ENCODE measurements at regions not wholly inside any gene's neighbourhood (a gene's known extent, or its start where the extent isn't known, plus 50 kb on each side); places are given as distances from the start of the nearest gene placed in this dataset.
A peak's percentile ranks its signal among the peaks of the same experiment; 100 is the strongest.

- Histone ChIP-seq H3K4me1 (ENCODE audit: control insufficient read depth, insufficient read depth, low read length) (no peaks in the 10 kb centered on the region), H3K4me3 (no peak overlapping the region), H4K20me1 (ENCODE audit: control insufficient read depth, insufficient read depth) (no peaks in the 10 kb centered on the region), H3K79me2 (ENCODE audit: control insufficient read depth, insufficient read depth, low read length) (no peaks in the 10 kb centered on the region), H3K36me3 (ENCODE audit: control insufficient read depth in 2 of 2, insufficient read depth in 2 of 2, low read length in 1 of 2) (no peaks in the 10 kb centered on the region), H3K4me2 (ENCODE audit: control insufficient read depth, insufficient read depth) (no peak overlapping the region), H3K9ac (ENCODE audit: control insufficient read depth, insufficient read depth, low read length) (no peak overlapping the region), H3K27ac (ENCODE audit: control insufficient read depth, insufficient read depth) (no peak overlapping the region), H3K9me3 (replicated peaks; ENCODE audit: control insufficient read depth, insufficient read depth, low read length) (no peaks in the 10 kb centered on the region), H3K27me3 (replicated peaks in 1 of 2; ENCODE audit: control insufficient read depth in 2 of 2, insufficient read depth in 2 of 2, low read length in 1 of 2) (no peaks in the 10 kb centered on the region; a peak in 1 of 4 replicates), H2AFZ (ENCODE audit: control insufficient read depth, low read depth, low read length) (no peak overlapping the region)
- CTCF ChIA-PET: no interaction called here
- 42% methylated on average over 17 of the region's 17 CpGs for WGBS (ENCODE audit: insufficient coverage, insufficient replicate concordance, low lambda C conversion rate, missing lambda C conversion rate)
- in situ Hi-C loops (cut with MboI): no loop called here
- ATAC-seq: no peak
- DNase-seq (ENCODE audit: low read depth, low spot score): no peak
- POLR2A ChIA-PET: no interaction called here
- no TSS peak for BruUV-seq (replicated peaks)
- TF ChIP-seq RBBP5 (conservative IDR thresholded peaks at IDR 0.05) (no peak), BMI1 (IDR thresholded peaks at IDR 0.05; ENCODE audit: borderline replicate concordance) (peak; percentile 74)
- RAD21 ChIA-PET (ENCODE audit: unreplicated experiment): no interaction called here
- intact Hi-C loops (cut with micrococcal nuclease; ENCODE audit: unreplicated experiment): no loop called here
- FAIRE-seq: no peak
- SMC1A ChIA-PET (ENCODE audit: uncharacterized antibody, unreplicated experiment): no interaction called here
Observed at GRCh38 chr18:45291621-45292615, 323.4 kb upstream of the SLC14A2 start.

GRCh38 chr18:45295388-45295787, 319.9 kb upstream of the SLC14A2 start:
- SMC1A ChIA-PET (ENCODE audit: uncharacterized antibody, unreplicated experiment): no interaction called here
- 72% methylated on average over 6 of the region's 6 CpGs for WGBS (ENCODE audit: insufficient coverage, insufficient replicate concordance, low lambda C conversion rate, missing lambda C conversion rate)
- ATAC-seq: no peak
- no peak for TF ChIP-seq RBBP5 (conservative IDR thresholded peaks at IDR 0.05)
- TF ChIP-seq NR2C1 (IDR thresholded peaks at IDR 0.05): no peak
- no peak for TF ChIP-seq TBL1XR1 (IDR thresholded peaks at IDR 0.05; ENCODE audit: low read depth, low read length)
- no peak for TF ChIP-seq IRF4 (IDR thresholded peaks at IDR 0.05; ENCODE audit: low read depth, low read length)
- no peak for TF ChIP-seq PAX5 (IDR thresholded peaks at IDR 0.05; ENCODE audit: borderline replicate concordance, low read depth, low read length)
- no peak for TF ChIP-seq REST (IDR thresholded peaks at IDR 0.05; ENCODE audit: low read depth, low read length)
- no peak for TF ChIP-seq NFYA (IDR thresholded peaks at IDR 0.05; ENCODE audit: borderline replicate concordance, low read depth, low read length)
- no peak for TF ChIP-seq CBX3 (IDR thresholded peaks at IDR 0.05; ENCODE audit: borderline replicate concordance, low read depth)
- TF ChIP-seq SREBF1 (IDR thresholded peaks at IDR 0.05; ENCODE audit: low read length): no peak
- no peak for TF ChIP-seq RAD51 (IDR thresholded peaks at IDR 0.05)
- TF ChIP-seq CHD2 (IDR thresholded peaks at IDR 0.05; ENCODE audit: borderline replicate concordance, low read depth, low read length): no peak
- TF ChIP-seq SIN3A (IDR thresholded peaks at IDR 0.05; ENCODE audit: low read depth, low read length): no peak
- no peak for TF ChIP-seq KDM1A (IDR thresholded peaks at IDR 0.05; ENCODE audit: borderline replicate concordance)
- no peak for TF ChIP-seq NR2F1 (conservative IDR thresholded peaks at IDR 0.05)
- no peak for TF ChIP-seq GABPA (IDR thresholded peaks at IDR 0.05; ENCODE audit: low read depth)

More at GRCh38 chr18:45295388-45295787, 319.9 kb upstream of the SLC14A2 start:
- Histone ChIP-seq H4K20me1 (ENCODE audit: control insufficient read depth, insufficient read depth) (no peaks in the 10 kb centered on the region), H3K4me2 (ENCODE audit: control insufficient read depth, insufficient read depth) (no peak overlapping the region), H3K4me1 (ENCODE audit: control insufficient read depth, insufficient read depth, low read length) (no peaks in the 10 kb centered on the region), H3K79me2 (ENCODE audit: control insufficient read depth, insufficient read depth, low read length) (no peaks in the 10 kb centered on the region), H3K27ac (ENCODE audit: control insufficient read depth, insufficient read depth) (no peak overlapping the region), H2AFZ (ENCODE audit: control insufficient read depth, low read depth, low read length) (no peak overlapping the region), H3K36me3 (ENCODE audit: control insufficient read depth in 2 of 2, insufficient read depth in 2 of 2, low read length in 1 of 2) (no peaks in the 10 kb centered on the region), H3K9me3 (replicated peaks; ENCODE audit: control insufficient read depth, insufficient read depth, low read length) (no peaks in the 10 kb centered on the region), H3K9ac (ENCODE audit: control insufficient read depth, insufficient read depth, low read length) (no peak overlapping the region), H3K4me3 (no peak overlapping the region), H3K27me3 (replicated peaks in 1 of 2; ENCODE audit: control insufficient read depth in 2 of 2, insufficient read depth in 2 of 2, low read length in 1 of 2) (no peaks in the 10 kb centered on the region; a peak in 3 of 4 replicates)
- no TSS peak for BruUV-seq (replicated peaks)
- intact Hi-C loops (cut with micrococcal nuclease; ENCODE audit: unreplicated experiment): no loop called here
- DNase-seq (ENCODE audit: low read depth, low spot score) (no peak), FAIRE-seq (no peak)
- ChIA-PET POLR2A (no interaction called here), CTCF (interaction anchor here (1.5 kb wide), 1 partner anchor 28 kb away, joined by 4 read pairs; no protein-coding TSS in a partner anchor), RAD21 (ENCODE audit: unreplicated experiment) (no interaction called here)
- in situ Hi-C loops (cut with MboI): no loop called here

Measured in GM12878 (cell line).